HL-60/S4 treated with phorbol 12-myristate 13-acetate at 8.2 ng/mL for 4 days and 3 days (cell line): ENCODE measurements at regions not wholly inside any gene's neighbourhood (a gene's known extent, or its start where the extent isn't known, plus 50 kb on each side); places are given as distances from the start of the nearest gene placed in this dataset.

Experiments
- in situ Hi-C: fragments of 300-500 bp; cut with MboI; formaldehyde crosslinking; loops from 2 replicates; pipeline ENCODE4 v1.15.0; 2022; ENCODE audit warnings: low sequenced_read_pairs

DNA sequence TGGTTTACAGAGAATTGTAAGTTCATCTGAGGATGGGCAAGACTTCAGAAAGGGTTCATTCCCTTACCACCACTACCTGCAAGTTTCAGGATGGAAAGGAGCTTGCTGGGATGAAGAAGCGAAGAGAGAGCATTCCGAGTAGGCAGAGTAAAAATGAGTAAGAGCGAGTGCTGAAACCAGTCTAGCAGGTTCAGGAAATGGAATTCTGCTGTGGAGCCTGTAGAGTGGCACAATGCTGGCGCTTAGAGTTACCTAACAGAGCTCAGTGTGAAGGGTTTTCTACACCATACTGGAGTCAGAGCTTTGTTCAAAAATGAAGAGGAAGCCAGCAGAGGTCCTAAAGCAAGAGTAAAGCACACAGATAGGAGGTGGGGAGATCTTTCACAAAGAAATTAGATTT is 179.2 kb upstream of the ZC3H12C start:
- in situ Hi-C loops: no loop called here

DNA sequence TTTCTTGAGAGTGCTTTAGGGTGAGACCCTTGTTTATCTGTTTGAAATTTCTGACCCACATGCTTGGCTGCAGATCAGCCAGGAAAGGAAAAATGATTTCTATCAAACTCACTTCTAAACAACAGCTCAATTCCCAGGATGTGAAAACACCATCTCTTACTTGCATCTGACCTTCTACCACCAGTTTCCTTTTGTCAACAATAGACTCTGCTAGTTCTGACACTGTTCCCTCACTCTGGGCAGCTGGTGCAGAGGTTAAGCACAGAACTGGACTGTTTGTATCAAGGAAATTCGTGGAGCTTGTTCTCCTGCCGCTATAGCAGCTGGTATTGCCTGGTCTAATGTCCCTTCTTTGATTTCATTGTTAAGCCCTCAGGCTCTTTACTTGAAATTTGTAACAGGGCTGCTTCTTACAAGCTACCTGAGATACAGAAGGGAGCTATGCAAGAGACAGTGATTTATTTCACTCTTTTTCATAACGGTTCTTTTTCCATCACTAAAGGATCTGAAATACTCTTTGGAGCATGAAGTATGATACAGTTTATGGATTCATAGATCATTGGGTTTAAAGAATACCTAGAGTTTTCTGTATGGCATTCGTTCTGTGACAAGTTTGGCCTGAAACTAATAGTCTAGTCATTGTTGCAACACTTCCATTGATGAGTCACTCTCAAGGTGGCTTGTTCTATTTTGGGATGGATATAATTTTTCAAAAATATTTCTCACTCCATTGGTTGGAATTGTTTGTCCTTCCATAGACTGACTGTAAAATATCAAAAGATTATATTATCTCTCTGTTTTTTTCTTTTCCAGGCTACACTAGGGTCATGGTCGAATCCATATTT is 178.2 kb upstream of the ZC3H12C start:
- in situ Hi-C loops: no loop called here

DNA sequence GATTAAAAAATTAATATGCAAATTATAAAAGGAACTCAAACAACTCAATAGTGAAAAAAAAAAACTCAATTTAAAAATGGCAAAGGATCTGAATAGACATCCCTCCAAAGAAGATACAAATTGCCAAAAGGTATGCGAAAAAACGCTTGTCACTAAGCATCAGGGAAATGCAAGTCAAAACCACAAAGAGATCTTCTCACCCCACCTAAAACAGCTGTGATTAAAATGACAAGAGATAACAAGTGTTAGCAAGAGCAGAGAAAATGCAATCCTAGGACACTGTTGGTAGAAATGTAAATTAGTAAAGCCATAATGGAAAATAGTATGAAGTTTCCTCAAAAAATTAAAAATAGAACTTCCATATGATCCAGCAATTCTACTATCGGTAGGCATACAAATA is 166.3 kb upstream of the ZC3H12C start:
- in situ Hi-C loops: no loop called here

DNA sequence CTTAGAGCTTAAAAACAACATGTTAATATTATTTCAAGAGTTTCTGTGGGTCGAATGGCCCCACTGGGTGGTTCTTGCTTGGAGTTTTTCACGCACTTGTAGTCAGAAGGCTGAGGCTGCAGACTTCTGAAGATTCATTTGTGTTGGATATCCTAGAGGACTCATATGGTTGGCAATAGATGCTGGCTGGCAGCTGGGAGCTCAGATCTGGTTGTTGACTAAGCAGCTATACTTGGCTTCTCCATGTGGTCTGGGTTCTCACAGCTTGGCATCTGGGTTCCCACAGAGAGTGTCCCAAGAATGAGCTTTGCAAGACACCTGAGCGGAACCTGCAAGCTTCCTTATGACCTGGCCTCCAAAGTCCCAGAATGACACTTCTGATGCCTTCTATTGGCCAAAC is 163.9 kb upstream of the ZC3H12C start:
- in situ Hi-C loops: no loop called here

DNA sequence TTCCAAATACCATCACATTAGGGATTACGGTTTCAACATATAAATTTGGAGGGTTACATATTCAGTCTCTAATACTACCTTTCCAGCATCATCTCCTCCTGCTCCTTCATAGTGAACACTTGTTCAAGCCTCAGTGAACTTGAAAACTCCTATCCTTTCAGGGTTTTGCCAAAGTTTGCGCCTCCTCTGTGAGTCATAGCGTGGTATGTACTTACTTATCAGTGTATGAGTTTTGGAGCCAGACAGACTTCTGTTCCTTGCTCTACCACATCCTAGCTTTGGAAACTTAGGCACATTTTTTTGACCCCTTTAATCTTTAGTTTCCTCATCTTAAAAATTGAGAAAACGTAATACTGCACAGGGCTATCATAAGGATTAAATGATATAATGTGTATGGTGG is 160.1 kb upstream of the ZC3H12C start:
- in situ Hi-C loops: no loop called here

DNA sequence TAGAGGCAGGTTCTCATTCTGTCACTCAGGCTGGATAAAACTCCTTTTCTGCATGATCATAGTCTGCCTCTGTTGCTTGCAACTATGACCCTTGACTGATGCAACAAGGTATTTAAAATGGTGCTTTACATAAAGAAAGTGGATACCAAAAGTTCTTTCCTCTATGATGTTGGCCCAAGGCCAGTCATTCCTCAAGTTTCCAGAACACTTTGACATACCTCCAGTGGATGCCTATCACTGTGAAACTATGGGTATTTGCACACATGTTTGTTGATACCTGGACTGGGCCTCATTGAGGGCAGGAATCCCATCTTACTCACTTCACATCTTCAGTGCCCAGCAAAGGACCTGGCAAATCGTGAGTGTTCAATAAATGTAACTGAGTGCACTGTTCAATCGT is 159.0 kb upstream of the ZC3H12C start:
- in situ Hi-C loops: no loop called here

DNA sequence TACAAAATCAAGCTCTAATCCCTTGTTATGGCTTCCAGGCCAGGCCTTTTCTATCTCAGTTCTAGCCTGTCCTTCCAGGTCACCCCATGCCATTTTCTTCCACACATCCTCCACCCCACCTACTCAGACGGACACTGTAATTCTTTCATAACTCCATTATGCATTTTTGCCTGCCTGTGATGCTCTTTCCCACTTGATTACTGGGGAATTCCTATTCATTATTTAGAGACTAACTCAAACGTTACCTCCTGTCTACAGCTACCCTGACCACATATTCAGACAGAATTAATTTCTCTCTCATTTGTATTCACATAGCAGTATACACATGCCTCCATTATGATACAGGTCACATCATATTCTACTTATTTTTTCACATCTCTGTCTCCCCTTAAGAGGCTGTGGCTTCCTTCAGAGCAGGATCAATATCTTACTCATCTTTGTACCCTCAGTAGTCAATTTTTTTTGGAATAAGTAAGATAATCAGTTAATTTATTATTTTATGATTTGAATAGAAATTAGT is 156.5 kb upstream of the ZC3H12C start:
- in situ Hi-C loops: no loop called here

DNA sequence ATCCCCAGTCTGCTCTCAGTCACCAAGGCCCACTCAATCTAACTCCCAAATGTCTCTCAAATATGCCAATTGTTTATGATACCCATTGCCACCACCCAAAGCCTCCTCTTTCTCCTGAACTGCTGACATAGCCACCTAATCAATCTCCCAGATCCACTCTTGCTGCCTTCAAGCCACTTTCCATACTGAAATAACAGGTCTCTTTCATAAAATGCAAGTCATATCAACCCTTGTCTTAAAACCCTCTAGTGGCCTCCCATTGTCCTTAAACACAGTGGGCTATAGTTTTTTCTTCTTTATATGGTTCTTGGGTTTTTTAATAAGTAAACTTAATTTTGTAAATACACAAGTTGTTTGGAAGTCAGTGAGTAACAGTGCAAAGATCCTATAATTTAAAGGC is 155.2 kb upstream of the ZC3H12C start:
- in situ Hi-C loops: no loop called here

DNA sequence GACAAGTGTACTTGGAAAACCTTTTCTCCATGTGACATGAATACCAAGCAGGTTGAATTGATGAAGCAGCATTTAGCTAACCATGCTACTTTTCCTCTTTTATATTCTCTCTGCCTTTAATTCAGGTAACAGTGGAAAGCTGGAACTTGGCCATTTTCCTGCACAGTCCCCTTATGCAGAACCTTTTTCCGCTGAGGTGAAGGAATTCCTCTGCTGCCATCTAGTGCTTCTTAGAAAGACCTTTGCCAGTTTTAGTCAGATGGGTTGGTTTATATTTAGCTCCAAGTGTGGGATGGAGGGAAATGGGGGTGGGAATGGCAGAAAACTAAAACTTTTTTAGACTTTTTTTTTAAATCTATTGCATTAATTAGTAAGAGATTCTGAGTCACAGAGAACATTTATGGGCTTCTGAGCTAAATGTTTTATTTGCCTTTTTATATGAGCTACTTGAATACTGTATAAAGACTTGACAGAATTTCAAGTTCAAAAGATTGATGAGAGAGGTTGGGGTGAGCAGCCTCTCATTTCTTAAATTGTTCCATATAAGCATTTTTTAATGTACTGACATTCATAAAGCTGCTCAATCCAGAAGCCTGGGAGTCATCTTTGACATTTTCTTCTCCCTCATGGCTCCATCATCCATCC is 153.9 kb upstream of the ZC3H12C start:
- in situ Hi-C loops: no loop called here

DNA sequence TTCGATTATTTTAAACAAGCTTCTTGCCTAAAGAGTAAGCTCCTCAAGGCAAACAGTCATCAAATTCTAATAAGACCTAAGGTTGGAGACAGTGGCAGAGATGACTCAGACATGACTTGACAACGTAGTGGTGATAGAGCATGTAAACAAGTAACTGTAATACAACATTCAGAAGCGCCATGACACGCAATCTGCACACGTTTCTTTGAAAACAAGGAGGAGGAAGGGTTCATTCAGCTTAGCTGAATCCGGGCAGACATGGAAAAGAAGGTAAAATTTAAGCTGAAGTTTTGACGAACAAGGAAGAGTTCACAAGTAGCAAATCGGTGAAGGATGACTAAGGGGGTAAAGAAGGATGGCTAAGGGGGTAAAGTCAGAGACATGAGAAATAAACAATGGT is 152.4 kb upstream of the ZC3H12C start:
- in situ Hi-C loops: no loop called here

DNA sequence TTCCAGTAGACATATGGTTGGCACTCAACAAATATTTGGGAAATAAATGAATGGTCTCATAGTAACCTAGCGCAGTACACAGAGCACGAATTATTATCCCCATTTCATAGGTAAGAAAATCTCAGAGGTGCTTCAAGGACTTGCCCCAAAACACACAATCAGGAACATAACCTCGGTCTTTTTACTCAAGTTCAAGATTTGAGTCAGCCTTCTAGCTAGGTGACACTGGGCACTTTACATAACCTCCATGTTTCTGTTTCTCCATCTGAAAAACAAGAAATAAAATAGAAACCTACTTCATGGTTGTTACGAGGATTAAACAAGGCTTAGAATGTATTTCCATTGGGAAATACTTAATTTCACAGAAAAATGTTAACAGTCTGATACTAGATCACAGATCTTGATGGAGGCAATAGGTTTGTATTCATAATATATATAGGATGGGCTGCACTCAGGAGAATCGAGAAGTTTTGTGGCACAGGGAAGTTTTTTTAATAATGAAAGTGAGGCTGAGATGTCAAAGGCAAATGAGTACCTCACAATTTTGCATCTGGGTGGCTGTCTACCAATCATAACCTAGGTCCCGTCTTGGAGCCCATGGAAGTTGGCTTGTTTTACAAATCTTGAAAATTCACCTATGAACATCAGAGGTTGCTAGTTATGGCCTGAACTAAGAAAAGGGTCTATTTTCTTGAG is 147.4 kb upstream of the ZC3H12C start:
- in situ Hi-C loops: no loop called here

DNA sequence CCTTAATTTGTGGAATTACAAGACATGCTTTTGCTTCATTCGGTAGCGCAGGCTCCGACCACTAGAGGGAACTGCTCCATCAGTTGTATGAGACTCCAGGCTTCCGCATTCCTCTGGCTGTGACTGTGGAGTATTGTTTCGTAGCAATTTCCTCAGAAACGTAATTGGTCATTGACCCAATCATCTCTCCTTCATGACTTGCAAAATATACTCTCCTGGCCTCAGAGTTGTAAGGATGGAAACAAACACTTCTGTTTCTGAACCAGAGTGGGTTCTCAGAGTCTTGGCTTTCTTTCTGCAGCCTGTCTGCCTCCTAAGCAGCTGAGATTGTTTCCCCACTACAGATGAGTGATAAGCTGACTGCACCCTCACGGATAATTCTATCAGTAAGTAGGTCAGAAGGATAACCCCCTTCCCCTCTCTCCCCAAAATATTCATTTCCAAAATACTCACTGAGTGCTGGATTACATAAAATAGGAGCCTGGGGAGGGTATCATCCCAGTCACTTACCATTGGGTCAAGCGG is 146.8 kb upstream of the ZC3H12C start:
- in situ Hi-C loops: no loop called here

DNA sequence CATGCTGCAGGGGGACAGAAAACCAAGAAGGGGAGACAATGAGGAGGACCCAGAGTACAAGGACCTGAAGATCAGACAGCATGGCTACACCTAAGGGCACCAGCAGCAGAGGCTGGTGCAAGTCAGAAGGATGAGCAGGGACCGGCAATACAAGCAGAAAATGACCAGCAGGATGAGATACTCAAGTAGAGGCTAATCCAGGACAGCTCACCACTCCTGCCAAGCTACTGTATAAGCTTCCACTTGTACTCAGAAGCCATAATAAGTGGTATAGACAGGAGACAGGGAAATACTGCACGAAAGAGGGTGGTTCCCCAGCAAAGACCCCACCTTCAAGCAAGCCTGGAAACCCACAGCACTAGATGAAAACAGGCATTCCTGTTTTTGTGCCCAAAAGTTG is 138.7 kb upstream of the ZC3H12C start:
- in situ Hi-C loops: no loop called here

DNA sequence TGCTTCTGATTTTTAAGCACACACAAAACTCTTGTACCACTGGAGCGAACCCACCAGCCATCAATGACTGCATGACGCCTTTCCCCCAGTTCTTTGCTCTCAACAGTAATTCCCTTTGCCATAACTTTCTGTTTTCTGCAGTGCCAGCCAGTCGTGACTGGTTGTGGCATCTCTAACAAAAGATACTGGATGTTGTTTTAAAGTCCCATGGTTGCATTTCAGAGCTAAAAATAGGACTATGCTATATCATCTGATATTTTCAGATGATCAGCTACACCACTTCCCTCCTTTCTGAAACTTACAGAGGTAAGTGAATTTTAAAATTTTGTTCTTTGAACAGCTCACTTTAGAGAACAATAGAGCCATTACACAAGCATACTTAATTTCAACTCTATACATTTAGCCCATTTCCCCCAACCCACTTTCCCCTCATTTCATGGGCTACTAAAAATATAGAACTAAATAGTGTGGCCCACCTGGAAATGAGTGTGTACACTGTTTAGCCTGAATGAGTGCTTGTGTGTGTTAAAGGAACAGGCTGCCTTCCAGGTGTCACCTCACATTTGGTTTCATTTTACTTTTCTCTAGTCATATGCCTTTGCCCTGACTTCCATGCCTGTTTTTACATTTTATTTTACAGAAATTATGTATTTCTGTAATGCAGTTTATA is 136.9 kb upstream of the ZC3H12C start:
- in situ Hi-C loops: no loop called here

DNA sequence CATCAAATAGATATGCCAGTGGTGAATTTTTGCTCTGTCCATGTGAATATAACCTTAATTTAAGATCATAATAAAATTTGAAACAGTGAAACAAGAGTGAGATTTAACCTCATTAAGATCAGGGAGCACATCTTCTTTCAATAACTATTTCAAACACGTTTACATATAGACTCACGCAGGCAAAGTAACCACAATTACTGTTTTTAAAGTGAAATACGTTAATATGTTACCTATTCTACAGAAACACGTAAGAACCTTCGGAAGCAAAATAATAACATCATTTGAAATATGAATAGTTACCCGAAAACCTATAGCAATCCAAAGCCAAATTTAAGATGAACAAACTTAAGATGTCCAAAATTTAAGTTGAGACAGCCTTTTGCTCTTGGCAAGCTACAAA is 136.2 kb upstream of the ZC3H12C start:
- in situ Hi-C loops: no loop called here

DNA sequence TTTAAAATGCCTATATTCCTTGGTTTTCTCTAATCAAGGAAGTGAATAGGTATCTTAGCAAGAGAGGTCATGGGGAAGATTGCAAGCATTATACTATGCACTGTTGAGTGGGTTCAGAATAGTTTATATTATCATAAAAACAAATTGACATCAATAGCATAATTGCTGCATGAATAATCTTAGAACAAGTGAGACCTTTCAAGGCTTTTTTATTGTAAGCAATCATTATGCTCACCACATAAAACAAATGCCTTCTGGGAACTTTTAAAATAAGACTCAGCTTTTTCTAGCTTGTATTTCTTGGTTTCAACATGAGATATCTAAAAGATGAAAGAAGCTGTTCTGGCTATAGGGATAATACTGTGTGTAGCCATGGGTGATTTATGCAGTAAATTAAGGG is 135.6 kb upstream of the ZC3H12C start:
- in situ Hi-C loops: no loop called here

DNA sequence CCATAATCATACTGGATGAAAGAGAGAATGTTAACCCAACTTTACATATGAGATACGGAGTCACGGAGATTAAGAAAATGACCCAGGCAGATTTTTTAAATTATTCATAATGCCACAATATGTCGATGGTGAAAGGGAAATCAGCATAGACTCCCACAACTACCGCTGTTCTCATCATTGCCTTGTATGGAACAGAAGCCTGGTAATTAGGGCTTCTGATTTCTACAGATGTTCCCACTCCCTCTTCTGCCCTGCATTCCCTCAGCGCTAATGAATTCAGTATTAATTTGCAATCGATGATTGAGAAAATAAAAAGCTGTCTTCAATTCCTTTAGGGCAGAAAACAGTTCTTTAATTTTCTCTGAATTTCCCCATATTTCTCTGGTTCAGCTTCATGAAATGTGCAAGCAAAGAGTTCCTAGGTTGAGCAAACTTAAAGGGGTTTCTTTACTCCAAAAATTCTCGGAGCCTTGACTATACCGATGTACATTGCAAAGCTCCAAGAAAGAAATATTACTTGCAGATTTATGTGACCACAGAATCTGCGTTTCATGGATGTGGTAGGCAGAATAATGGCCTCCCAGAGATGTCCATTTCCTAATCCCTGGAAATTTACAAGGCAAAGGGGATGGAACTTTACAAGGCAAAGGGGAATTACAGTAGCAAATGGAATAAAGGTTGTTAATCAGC is 134.9 kb upstream of the ZC3H12C start:
- in situ Hi-C loops: no loop called here

DNA sequence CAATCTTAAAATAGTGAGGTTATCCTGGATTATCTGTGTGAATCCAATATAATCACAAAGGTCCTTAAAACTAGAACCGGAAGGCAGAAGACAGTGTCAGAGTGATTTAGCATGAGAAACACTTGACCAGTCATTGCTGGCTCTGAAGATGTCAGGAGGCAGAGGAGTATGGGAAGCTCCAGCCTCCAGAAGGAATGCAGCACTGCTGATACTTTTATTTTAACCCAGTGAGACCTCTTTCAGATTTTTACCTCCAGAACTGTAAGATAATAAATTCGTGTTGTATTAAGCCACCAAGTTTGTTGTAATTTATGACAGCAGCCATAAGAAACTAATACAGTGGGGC is 134.4 kb upstream of the ZC3H12C start:
- in situ Hi-C loops: no loop called here

DNA sequence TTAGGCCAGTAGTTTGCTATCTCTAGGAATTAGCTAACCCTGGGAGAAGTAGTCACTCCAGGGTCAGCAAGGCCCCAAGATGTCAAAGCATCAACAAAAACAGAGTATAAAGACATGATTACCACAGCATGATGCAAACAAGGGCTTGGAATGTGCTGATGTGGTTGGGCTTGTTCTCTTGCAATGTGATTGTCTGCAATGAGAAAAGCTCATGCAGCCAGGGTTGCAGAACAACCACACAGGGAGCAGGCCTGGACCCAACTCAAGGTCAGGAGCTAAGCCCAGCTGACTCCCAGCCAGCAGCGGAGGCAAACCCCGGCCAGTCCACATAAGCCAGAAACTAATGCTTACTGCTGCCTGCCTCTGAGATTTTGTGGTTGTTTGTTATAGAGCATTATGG is 132.4 kb upstream of the ZC3H12C start:
- in situ Hi-C loops: no loop called here

DNA sequence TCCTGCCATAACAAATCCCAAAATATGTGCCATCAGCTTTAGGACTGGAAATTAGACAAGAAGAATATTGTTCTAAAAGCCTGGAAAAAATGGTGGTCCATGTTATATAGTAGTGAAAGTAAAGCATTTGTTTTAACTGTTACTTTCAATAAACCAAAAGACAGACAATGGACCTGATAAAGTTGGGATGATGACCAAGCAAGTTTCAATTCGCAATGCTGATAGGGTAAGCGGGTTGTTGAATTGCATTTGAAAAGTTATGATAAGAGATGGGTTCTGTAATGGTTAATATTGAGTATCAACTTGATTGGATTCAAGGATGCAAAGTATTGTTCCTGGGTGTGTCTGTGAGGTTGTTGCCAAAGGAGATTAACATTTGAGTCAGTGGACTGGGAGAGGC is 131.9 kb upstream of the ZC3H12C start:
- in situ Hi-C loops: no loop called here

DNA sequence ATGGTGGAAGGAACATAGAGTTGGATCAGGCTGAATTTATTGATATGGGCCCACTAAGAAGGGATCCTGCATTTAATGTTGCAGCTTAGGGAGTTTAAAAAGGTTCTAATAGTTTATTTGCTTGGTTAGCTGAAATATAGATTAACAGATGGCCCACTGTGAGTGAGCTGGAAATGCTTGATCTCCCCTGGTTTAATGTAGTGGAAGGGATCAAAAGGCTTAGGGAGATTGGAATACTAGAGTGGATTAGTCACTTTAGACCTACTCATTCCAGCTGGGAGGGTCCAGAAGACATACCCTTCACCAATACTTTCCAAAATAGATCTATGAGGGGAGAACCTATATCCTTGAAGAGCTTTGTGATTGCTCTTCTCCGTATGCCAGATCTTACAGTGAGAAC is 130.1 kb upstream of the ZC3H12C start:
- in situ Hi-C loops: no loop called here
